ENCODE measurements at regions not wholly inside any gene's neighbourhood (a gene's known extent, or its start where the extent isn't known, plus 50 kb on each side); places are given as distances from the start of the nearest gene placed in this dataset.

DNA sequence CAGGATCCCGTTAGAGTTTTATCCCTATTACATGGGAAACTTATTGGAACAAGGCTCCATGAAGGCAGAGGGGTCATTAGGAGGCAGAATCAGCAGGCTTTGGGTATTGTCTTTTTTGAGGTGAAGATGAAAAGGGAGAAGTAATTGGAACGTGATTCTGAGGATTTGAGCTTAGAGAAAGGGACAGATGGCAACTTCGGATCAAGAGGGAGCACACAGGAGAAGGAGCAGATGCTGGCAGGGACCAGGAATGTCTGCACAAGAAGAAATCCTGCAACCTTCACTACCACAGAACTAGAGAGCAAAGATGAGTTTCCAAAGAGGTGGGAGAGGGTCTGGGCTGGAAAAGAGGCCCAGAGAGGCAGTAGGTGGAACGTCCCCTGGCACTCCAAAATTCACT, 202.8 kb downstream of the RRAGC start:
- no peak for TF ChIP-seq EZH2phosphoT487 (IDR thresholded peaks at IDR 0.05; ENCODE audit: unreplicated experiment)
- no peak for TF ChIP-seq CREB1 (CRISPR knock-in tag; IDR thresholded peaks at IDR 0.05; ENCODE audit: low read depth)
- TF ChIP-seq, protein P1, sequence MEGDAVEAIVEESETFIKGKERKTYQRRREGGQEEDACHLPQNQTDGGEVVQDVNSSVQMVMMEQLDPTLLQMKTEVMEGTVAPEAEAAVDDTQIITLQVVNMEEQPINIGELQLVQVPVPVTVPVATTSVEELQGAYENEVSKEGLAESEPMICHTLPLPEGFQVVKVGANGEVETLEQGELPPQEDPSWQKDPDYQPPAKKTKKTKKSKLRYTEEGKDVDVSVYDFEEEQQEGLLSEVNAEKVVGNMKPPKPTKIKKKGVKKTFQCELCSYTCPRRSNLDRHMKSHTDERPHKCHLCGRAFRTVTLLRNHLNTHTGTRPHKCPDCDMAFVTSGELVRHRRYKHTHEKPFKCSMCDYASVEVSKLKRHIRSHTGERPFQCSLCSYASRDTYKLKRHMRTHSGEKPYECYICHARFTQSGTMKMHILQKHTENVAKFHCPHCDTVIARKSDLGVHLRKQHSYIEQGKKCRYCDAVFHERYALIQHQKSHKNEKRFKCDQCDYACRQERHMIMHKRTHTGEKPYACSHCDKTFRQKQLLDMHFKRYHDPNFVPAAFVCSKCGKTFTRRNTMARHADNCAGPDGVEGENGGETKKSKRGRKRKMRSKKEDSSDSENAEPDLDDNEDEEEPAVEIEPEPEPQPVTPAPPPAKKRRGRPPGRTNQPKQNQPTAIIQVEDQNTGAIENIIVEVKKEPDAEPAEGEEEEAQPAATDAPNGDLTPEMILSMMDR (conservative IDR thresholded peaks at IDR 0.05; ENCODE audit: low read depth in 2 of 2), result no peak
- no peak for TF ChIP-seq ZNF114 (CRISPR knock-in tag; IDR thresholded peaks at IDR 0.05)
- TF ChIP-seq JUNB (IDR thresholded peaks at IDR 0.05; ENCODE audit: unreplicated experiment), result no peak
- no peak for TF ChIP-seq EZH2 (IDR thresholded peaks at IDR 0.05; ENCODE audit: low read depth, unreplicated experiment)
- no peak overlapping the region for H3K27ac ChIP-seq (ENCODE audit: low read depth)

DNA sequence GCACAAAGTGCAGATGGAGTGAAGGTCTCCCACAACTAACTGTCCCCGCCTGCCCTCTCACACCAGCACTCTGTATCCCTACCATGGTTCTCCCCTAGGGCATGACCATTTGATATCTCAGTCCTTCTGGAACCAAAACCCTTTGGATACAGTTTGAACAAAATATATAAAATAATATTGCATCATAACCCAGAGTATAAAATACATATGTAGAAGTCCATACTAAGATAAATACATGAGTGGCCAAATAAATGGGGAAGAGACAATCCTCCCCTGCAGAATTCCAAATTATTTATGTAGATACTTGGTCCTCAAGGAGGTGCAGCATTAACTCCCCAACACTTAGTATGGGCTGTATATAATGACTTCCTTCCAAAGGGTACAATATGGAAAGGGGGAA, 207.4 kb downstream of the RRAGC start:
- Mint-ChIP-seq H3K36me3 (ENCODE audit: low read depth) (peaks cover 5% of the 10 kb centered on the region; the same call in 1 of the 3 replicates), H3K27me3 (ENCODE audit: insufficient read depth, low read depth, poor library complexity) (peaks cover 4% of the 10 kb centered on the region)
- TF ChIP-seq, protein P2, sequence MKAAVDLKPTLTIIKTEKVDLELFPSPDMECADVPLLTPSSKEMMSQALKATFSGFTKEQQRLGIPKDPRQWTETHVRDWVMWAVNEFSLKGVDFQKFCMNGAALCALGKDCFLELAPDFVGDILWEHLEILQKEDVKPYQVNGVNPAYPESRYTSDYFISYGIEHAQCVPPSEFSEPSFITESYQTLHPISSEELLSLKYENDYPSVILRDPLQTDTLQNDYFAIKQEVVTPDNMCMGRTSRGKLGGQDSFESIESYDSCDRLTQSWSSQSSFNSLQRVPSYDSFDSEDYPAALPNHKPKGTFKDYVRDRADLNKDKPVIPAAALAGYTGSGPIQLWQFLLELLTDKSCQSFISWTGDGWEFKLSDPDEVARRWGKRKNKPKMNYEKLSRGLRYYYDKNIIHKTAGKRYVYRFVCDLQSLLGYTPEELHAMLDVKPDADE (IDR thresholded peaks at IDR 0.05), result no peak
- TF ChIP-seq CREB1 (CRISPR knock-in tag; IDR thresholded peaks at IDR 0.05; ENCODE audit: low read depth) (no peak), ZNF114 (CRISPR knock-in tag; IDR thresholded peaks at IDR 0.05) (no peak), ZNF331 (CRISPR knock-in tag; IDR thresholded peaks at IDR 0.05; ENCODE audit: low read depth) (no peak)
- TF ChIP-seq, protein P3, sequence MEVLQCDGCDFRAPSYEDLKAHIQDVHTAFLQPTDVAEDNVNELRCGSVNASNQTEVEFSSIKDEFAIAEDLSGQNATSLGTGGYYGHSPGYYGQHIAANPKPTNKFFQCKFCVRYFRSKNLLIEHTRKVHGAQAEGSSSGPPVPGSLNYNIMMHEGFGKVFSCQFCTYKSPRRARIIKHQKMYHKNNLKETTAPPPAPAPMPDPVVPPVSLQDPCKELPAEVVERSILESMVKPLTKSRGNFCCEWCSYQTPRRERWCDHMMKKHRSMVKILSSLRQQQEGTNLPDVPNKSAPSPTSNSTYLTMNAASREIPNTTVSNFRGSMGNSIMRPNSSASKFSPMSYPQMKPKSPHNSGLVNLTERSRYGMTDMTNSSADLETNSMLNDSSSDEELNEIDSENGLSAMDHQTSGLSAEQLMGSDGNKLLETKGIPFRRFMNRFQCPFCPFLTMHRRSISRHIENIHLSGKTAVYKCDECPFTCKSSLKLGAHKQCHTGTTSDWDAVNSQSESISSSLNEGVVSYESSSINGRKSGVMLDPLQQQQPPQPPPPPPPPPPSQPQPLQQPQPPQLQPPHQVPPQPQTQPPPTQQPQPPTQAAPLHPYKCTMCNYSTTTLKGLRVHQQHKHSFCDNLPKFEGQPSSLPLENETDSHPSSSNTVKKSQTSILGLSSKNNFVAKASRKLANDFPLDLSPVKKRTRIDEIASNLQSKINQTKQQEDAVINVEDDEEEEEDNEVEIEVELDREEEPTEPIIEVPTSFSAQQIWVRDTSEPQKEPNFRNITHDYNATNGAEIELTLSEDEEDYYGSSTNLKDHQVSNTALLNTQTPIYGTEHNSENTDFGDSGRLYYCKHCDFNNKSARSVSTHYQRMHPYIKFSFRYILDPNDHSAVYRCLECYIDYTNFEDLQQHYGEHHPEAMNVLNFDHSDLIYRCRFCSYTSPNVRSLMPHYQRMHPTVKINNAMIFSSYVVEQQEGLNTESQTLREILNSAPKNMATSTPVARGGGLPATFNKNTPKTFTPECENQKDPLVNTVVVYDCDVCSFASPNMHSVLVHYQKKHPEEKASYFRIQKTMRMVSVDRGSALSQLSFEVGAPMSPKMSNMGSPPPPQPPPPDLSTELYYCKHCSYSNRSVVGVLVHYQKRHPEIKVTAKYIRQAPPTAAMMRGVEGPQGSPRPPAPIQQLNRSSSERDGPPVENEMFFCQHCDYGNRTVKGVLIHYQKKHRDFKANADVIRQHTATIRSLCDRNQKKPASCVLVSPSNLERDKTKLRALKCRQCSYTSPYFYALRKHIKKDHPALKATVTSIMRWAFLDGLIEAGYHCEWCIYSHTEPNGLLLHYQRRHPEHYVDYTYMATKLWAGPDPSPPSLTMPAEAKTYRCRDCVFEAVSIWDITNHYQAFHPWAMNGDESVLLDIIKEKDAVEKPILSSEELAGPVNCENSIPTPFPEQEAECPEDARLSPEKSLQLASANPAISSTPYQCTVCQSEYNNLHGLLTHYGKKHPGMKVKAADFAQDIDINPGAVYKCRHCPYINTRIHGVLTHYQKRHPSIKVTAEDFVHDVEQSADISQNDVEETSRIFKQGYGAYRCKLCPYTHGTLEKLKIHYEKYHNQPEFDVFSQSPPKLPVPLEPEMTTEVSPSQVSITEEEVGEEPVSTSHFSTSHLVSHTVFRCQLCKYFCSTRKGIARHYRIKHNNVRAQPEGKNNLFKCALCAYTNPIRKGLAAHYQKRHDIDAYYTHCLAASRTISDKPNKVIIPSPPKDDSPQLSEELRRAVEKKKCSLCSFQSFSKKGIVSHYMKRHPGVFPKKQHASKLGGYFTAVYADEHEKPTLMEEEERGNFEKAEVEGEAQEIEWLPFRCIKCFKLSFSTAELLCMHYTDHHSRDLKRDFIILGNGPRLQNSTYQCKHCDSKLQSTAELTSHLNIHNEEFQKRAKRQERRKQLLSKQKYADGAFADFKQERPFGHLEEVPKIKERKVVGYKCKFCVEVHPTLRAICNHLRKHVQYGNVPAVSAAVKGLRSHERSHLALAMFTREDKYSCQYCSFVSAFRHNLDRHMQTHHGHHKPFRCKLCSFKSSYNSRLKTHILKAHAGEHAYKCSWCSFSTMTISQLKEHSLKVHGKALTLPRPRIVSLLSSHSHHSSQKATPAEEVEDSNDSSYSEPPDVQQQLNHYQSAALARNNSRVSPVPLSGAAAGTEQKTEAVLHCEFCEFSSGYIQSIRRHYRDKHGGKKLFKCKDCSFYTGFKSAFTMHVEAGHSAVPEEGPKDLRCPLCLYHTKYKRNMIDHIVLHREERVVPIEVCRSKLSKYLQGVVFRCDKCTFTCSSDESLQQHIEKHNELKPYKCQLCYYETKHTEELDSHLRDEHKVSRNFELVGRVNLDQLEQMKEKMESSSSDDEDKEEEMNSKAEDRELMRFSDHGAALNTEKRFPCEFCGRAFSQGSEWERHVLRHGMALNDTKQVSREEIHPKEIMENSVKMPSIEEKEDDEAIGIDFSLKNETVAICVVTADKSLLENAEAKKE (CRISPR knock-in tag; IDR thresholded peaks at IDR 0.05), result no peak
- TF ChIP-seq, protein P1 (conservative IDR thresholded peaks at IDR 0.05; ENCODE audit: low read depth in 2 of 2), result no peak

More for the DNA sequence above, 202.8 kb downstream of the RRAGC start:
- H2AFZ ChIP-seq, result peak overlapping the region; percentile 87
- no peak overlapping the region for H3K4me2 ChIP-seq
- H3K27me3 ChIP-seq (ENCODE audit: insufficient read depth), result no peaks in the 10 kb centered on the region
- Mint-ChIP-seq H3K36me3 (ENCODE audit: low read depth) (0 out of 3 replicates have a peak, but pooled peaks cover 3% of the 10 kb centered on the region), H3K27me3 (ENCODE audit: insufficient read depth, low read depth, poor library complexity) (peaks cover 5% of the 10 kb centered on the region), H3K27ac (no peak overlapping the region), H3K4me3 (no peak overlapping the region), H3K4me1 (peaks cover 14% of the 10 kb centered on the region), H3K9me3 (peaks cover 4% of the 10 kb centered on the region; the same call in 2 of the 3 replicates)
- DNase-seq (ENCODE audit: low spot score) (no peak), ATAC-seq (no peak)
- H3F3A ChIP-seq (replicated peaks; ENCODE audit: low read depth), result no peaks in the 10 kb centered on the region
- no peaks in the 10 kb centered on the region for H4K20me1 ChIP-seq (replicated peaks; ENCODE audit: insufficient read depth)
- no peaks in the 10 kb centered on the region for H3K9me2 ChIP-seq (ENCODE audit: insufficient read depth)
- no peaks in the 10 kb centered on the region for H3K79me2 ChIP-seq (replicated peaks; ENCODE audit: insufficient read depth)
- no peak overlapping the region for H3K4me3 ChIP-seq
- 0 out of 2 replicates have a peak, but pooled peaks cover 3% of the 10 kb centered on the region for H3K4me1 ChIP-seq (ENCODE audit: insufficient read depth)
- H3K36me3 ChIP-seq (ENCODE audit: insufficient read depth), result no peaks in the 10 kb centered on the region

More for the DNA sequence above, 207.4 kb downstream of the RRAGC start:
- H3K79me2 ChIP-seq (replicated peaks; ENCODE audit: insufficient read depth), result no peaks in the 10 kb centered on the region
- Mint-ChIP-seq H3K9me3 (peaks cover 8% of the 10 kb centered on the region; the same call in 2 of the 3 replicates), H3K27ac (no peak overlapping the region), H3K4me1 (peaks cover 11% of the 10 kb centered on the region), H3K4me3 (no peak overlapping the region)
- H3K27ac ChIP-seq (ENCODE audit: low read depth), result no peak overlapping the region
- no peak overlapping the region for H3K4me2 ChIP-seq
- H3K27me3 ChIP-seq (ENCODE audit: insufficient read depth), result no peaks in the 10 kb centered on the region
- no peaks in the 10 kb centered on the region for H3F3A ChIP-seq (replicated peaks; ENCODE audit: low read depth)
- H3K4me3 ChIP-seq, result no peak overlapping the region
- DNase-seq (ENCODE audit: low spot score) (no peak), ATAC-seq (no peak)
- H3K4me1 ChIP-seq (ENCODE audit: insufficient read depth), result no peaks in the 10 kb centered on the region
- H4K20me1 ChIP-seq (replicated peaks; ENCODE audit: insufficient read depth), result no peaks in the 10 kb centered on the region
- no peak overlapping the region for H2AFZ ChIP-seq
- H3K9me2 ChIP-seq (ENCODE audit: insufficient read depth), result no peaks in the 10 kb centered on the region
- H3K36me3 ChIP-seq (ENCODE audit: insufficient read depth), result no peaks in the 10 kb centered on the region

Data from GM23338 (cell line).